ENCODE measurements at regions not wholly inside any gene's neighbourhood (a gene's known extent, or its start where the extent isn't known, plus 50 kb on each side); places are given as distances from the start of the nearest gene placed in this dataset.

DNA sequence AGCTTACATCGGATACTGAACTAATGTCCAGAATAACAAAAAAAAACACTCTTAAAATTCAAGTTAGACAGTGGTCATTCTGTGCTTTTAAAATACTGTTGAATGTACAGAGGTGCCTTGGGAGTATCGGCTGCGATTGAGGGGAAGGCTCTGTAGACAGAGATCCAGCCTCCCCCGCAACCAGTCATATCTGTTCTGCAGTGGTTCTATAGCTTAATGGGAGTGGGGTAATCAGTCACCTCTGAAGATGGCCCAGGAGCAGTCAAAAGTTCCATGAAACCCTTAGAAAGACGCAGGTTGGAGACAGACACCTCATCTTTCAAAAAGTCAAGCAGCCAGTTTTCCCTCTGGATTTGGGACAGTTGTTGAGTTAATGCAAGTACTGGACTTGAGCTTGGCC lies 1486.6 kb upstream of the TMEM132C start:
- Histone ChIP-seq H3K36me3 (ENCODE audit: control insufficient read depth, insufficient read depth, low read length) (no peaks in the 10 kb centered on the region), H3K4me3 (replicated peaks; ENCODE audit: low read depth, low read length) (no peak overlapping the region), H3K27me3 (replicated peaks; ENCODE audit: control insufficient read depth, insufficient read depth, low read length) (no peaks in the 10 kb centered on the region)
- no peak for TF ChIP-seq CTCF (IDR thresholded peaks at IDR 0.05; ENCODE audit: insufficient read depth, low read length, poor library complexity, severe bottlenecking)
- DNase-seq (ENCODE audit: extremely low read depth, insufficient read length), result no peak

DNA sequence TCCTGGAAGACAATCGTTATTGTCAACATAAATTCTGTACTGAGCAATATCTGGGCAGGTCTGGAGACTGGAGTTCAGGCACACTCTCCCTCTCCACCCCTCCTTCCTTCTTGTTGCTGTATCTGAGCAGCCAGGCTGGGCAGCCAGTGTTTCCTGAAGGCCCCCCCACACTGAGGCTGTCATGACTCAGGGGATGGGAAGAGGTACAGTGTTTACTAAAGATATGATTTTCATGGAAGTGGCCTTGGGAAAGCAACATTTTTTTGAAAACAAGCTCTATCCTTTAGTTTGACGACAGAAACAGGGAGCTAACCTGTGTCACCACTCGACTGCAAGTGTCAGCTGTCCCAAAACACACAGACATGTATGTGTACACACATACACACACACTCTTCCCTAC lies 1485.4 kb upstream of the TMEM132C start:
- no peaks in the 10 kb centered on the region for H3K27me3 ChIP-seq (replicated peaks; ENCODE audit: control insufficient read depth, insufficient read depth, low read length)
- no peaks in the 10 kb centered on the region for H3K36me3 ChIP-seq (ENCODE audit: control insufficient read depth, insufficient read depth, low read length)
- TF ChIP-seq CTCF (IDR thresholded peaks at IDR 0.05; ENCODE audit: insufficient read depth, low read length, poor library complexity, severe bottlenecking), result no peak
- no peak overlapping the region for H3K4me3 ChIP-seq (replicated peaks; ENCODE audit: low read depth, low read length)
- no peak for DNase-seq (ENCODE audit: extremely low read depth, insufficient read length)

DNA sequence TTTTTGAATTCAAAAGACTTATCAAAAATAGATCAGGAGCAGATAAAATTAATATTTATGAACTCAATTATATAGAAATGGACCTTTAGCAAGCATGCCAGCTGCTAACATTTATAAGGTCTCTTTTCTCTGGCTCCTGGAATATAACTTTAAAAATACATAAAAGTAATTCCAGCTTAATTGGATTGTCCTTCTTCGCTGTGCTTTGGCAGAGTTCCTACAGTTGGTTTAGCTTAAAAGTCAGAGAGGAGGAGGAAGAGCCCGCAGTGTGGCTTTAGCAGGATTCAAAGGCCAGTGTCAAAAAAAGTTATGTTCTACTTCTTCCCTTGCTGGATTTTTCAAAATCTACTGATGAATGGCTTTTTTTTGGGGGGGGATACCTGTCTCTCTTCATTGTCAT lies 1484.9 kb upstream of the TMEM132C start:
- H3K36me3 ChIP-seq (ENCODE audit: control insufficient read depth, insufficient read depth, low read length), result no peaks in the 10 kb centered on the region
- H3K4me3 ChIP-seq (replicated peaks; ENCODE audit: low read depth, low read length), result no peak overlapping the region
- H3K27me3 ChIP-seq (replicated peaks; ENCODE audit: control insufficient read depth, insufficient read depth, low read length), result no peaks in the 10 kb centered on the region
- no peak for TF ChIP-seq CTCF (IDR thresholded peaks at IDR 0.05; ENCODE audit: insufficient read depth, low read length, poor library complexity, severe bottlenecking)
- DNase-seq (ENCODE audit: extremely low read depth, insufficient read length), result no peak

DNA sequence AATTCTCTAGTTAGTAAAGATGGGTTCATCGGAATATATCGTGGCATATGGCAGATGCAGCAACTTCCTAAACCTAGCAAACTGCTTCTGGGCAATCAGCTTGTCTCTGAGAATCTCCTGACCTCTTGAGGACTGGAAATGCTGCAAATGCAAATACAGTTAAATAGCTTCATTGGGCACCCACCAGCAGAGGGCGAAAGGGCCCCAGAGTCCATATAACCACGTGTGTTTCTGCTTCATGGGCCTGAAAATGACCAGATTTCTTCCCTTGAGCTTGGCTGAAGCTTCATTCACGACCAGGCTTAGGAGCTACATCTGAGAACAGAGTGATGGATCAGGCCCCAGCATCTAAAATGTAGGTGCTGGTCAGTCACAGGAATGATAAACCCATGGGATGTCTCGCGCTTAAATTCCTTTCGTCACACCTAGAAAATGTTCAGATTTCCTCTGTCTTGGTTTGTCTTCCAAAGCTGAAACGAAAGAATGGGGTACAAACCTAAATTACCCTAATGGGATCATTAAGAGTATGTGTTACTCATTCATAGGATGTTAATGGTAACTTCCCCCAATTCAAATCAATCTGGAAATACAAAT lies 1482.5 kb upstream of the TMEM132C start:
- peak; percentile 48 for TF ChIP-seq CTCF (IDR thresholded peaks at IDR 0.05; ENCODE audit: insufficient read depth, low read length, poor library complexity, severe bottlenecking)
- H3K36me3 ChIP-seq (ENCODE audit: control insufficient read depth, insufficient read depth, low read length), result no peaks in the 10 kb centered on the region
- H3K27me3 ChIP-seq (replicated peaks; ENCODE audit: control insufficient read depth, insufficient read depth, low read length), result no peaks in the 10 kb centered on the region
- DNase-seq (ENCODE audit: extremely low read depth, insufficient read length), result no peak
- no peak overlapping the region for H3K4me3 ChIP-seq (replicated peaks; ENCODE audit: low read depth, low read length)

- no peak for DNase-seq (ENCODE audit: extremely low read depth, insufficient read length)
- TF ChIP-seq CTCF (IDR thresholded peaks at IDR 0.05; ENCODE audit: insufficient read depth, low read length, poor library complexity, severe bottlenecking), result no peak
- Histone ChIP-seq H3K4me3 (replicated peaks; ENCODE audit: low read depth, low read length) (no peak overlapping the region), H3K27me3 (replicated peaks; ENCODE audit: control insufficient read depth, insufficient read depth, low read length) (no peaks in the 10 kb centered on the region), H3K36me3 (ENCODE audit: control insufficient read depth, insufficient read depth, low read length) (no peaks in the 10 kb centered on the region)
Measured at GRCh38 chr12:126789963-126790362, 1477.0 kb upstream of the TMEM132C start.

GRCh38 chr12:126791122-126791521 lies 1475.8 kb upstream of the TMEM132C start:
- TF ChIP-seq CTCF (IDR thresholded peaks at IDR 0.05; ENCODE audit: insufficient read depth, low read length, poor library complexity, severe bottlenecking), result no peak
- Histone ChIP-seq H3K27me3 (replicated peaks; ENCODE audit: control insufficient read depth, insufficient read depth, low read length) (no peaks in the 10 kb centered on the region), H3K36me3 (ENCODE audit: control insufficient read depth, insufficient read depth, low read length) (no peaks in the 10 kb centered on the region), H3K4me3 (replicated peaks; ENCODE audit: low read depth, low read length) (no peak overlapping the region)
- DNase-seq (ENCODE audit: extremely low read depth, insufficient read length), result no peak

Data from GM06990 (cell line).